Esophagus squamous epithelium (tissue), 4 donors: ENCODE measurements at regions not wholly inside any gene's neighbourhood (a gene's known extent, or its start where the extent isn't known, plus 50 kb on each side); places are given as distances from the start of the nearest gene placed in this dataset.

Experiments
- POLR2A ChIP-seq, 4 donors: fragments of 450-650 bp; IDR thresholded peaks; one replicate each; pipeline ENCODE4 v1.6.1; 2017; ENCODE audit warnings: antibody characterized with exemption in 4 of 4, mild to moderate bottlenecking in 4 of 4, moderate library complexity in 3 of 4
- TF ChIP-seq, protein P1 (sequence below), 6 experiments: fragments of 450-650 bp in 4 of 6; fragments of 200-600 bp in 2 of 6; sonication (generic) in 2 of 6; IDR thresholded peaks; one replicate each; pipeline ENCODE4 v1.5.1; 2016 to 2019; ENCODE audit warnings: antibody characterized with exemption in 6 of 6, mild to moderate bottlenecking in 4 of 6, moderate library complexity in 4 of 6

GRCh38 chr5:110345623-110346022, 380.8 kb downstream of the TMEM232 start:
- TF ChIP-seq, protein P1, sequence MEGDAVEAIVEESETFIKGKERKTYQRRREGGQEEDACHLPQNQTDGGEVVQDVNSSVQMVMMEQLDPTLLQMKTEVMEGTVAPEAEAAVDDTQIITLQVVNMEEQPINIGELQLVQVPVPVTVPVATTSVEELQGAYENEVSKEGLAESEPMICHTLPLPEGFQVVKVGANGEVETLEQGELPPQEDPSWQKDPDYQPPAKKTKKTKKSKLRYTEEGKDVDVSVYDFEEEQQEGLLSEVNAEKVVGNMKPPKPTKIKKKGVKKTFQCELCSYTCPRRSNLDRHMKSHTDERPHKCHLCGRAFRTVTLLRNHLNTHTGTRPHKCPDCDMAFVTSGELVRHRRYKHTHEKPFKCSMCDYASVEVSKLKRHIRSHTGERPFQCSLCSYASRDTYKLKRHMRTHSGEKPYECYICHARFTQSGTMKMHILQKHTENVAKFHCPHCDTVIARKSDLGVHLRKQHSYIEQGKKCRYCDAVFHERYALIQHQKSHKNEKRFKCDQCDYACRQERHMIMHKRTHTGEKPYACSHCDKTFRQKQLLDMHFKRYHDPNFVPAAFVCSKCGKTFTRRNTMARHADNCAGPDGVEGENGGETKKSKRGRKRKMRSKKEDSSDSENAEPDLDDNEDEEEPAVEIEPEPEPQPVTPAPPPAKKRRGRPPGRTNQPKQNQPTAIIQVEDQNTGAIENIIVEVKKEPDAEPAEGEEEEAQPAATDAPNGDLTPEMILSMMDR (IDR thresholded peaks at IDR 0.05) = no peak
- no peak for TF ChIP-seq POLR2A (IDR thresholded peaks at IDR 0.05)
